Upper lobe of left lung (tissue), 6 donors: ENCODE measurements at regions not wholly inside any gene's neighbourhood (a gene's known extent, or its start where the extent isn't known, plus 50 kb on each side); places are given as distances from the start of the nearest gene placed in this dataset.
A peak's percentile ranks its signal among the peaks of the same experiment; 100 is the strongest.
"Not testable (repeated sequence)": the region's sequence is repeated elsewhere in the genome, so short reads cannot be mapped to it uniquely, and the experiment has no call there.

Experiments
- ATAC-seq, 2 donors: fragments of 200-7000 bp; cut with Tn5 transposase; one replicate each; pipeline ENCODE4 v1.9.1; 2022; ENCODE audit warnings: mild to moderate bottlenecking in 2 of 2, moderate library complexity in 2 of 2; ENCODE audit not compliant: low FRiP score in 2 of 2
- DNase-seq, 2 donors: peaks; one replicate each; pipeline ENCODE4 v3.0.0-alpha.2; 2019 to 2020
- H3K27ac ChIP-seq, 4 donors: fragments of 200-600 bp; sonication (generic); one replicate each; pipeline ENCODE4 v1.5.1; 2016 to 2019
- H3K27me3 ChIP-seq, 4 donors: fragments of 200-600 bp; sonication (generic); one replicate each; pipeline ENCODE4 v1.5.1; 2017 to 2019
- H3K36me3 ChIP-seq, 4 donors: fragments of 200-600 bp; sonication (generic); one replicate each; pipeline ENCODE4 v1.5.1; 2016 to 2019
- H3K4me1 ChIP-seq, 4 donors: fragments of 200-600 bp; sonication (generic); one replicate each; pipeline ENCODE4 v1.5.1; 2018 to 2019
- H3K4me3 ChIP-seq, 4 donors: fragments of 200-600 bp; sonication (generic); one replicate each; pipeline ENCODE4 v1.5.1; 2017 to 2019; ENCODE audit warnings: mild to moderate bottlenecking in 2 of 4, moderate library complexity in 1 of 4
- H3K9me3 ChIP-seq, 4 donors: fragments of 200-600 bp; sonication (generic); one replicate each; pipeline ENCODE4 v1.5.1; 2018 to 2019
- CTCF ChIP-seq, 6 experiments: fragments of 450-650 bp in 4 of 6; fragments of 200-600 bp in 2 of 6; sonication (generic) in 2 of 6; IDR thresholded peaks; one replicate each; pipeline ENCODE4 v1.5.1; 2016 to 2019; ENCODE audit warnings: antibody characterized with exemption in 6 of 6
- EP300 ChIP-seq, 4 donors: sonication (generic); formaldehyde crosslinking; IDR thresholded peaks; one replicate each; pipeline ENCODE4 v1.5.1; 2017; ENCODE audit warnings: antibody characterized with exemption in 4 of 4, control low read depth in 2 of 4
- POLR2A ChIP-seq, 4 donors: fragments of 450-650 bp; IDR thresholded peaks; one replicate each; pipeline ENCODE4 v1.5.1; 2016 to 2017; ENCODE audit warnings: antibody characterized with exemption in 4 of 4, mild to moderate bottlenecking in 2 of 4
- POLR2AphosphoS5 ChIP-seq, 2 donors: sonication (generic); formaldehyde crosslinking; IDR thresholded peaks; one replicate each; pipeline ENCODE4 v1.5.1; 2017; ENCODE audit warnings: antibody characterized with exemption in 2 of 2
- WGBS, 2 donors: methylation state at CpG; one replicate each; pipeline ENCODE4 v1.1.5; 2017 to 2018; 5-methylcytosine and 5-hydroxymethylcytosine counted together
- donor health status: DM: no; HTN: no; CAD: no; lungs with moderate emphysema.
- donor health status: DM: no; HTN: yes; CAD: no; lungs with severe emphysema.

GRCh38 chr11:122199661-122200060, 83.6 kb upstream of the BLID start:
- Histone ChIP-seq H3K36me3 (no peaks in the 10 kb centered on the region), H3K9me3 (no peaks in the 10 kb centered on the region), H3K27ac (no peak overlapping the region), H3K4me1 (peaks cover 0 to 12% (median 7%) of the 10 kb centered on the region in 4 donors), H3K4me3 (no peak overlapping the region), H3K27me3 (no peaks in the 10 kb centered on the region)
- TF ChIP-seq POLR2AphosphoS5 (IDR thresholded peaks at IDR 0.05), result no peak
- TF ChIP-seq EP300 (IDR thresholded peaks at IDR 0.05), result no peak
- TF ChIP-seq POLR2A (IDR thresholded peaks at IDR 0.05), result no peak
- TF ChIP-seq CTCF (IDR thresholded peaks at IDR 0.05), result no peak
- 70 to 77% methylated on average over 3 of the region's 3 CpGs for WGBS, 2 donors
- ATAC-seq (no peak), DNase-seq (no peak)

GRCh38 chr11:122198291-122198983, 82.4 kb upstream of the BLID start:
- DNase-seq, result no peak
- H3K27me3 ChIP-seq, result no peaks in the 10 kb centered on the region
- no peak for ATAC-seq
- H3K4me1 ChIP-seq, result peaks cover 0 to 12% (median 7%) of the 10 kb centered on the region in 4 donors
- 88 to 90% methylated on average over 7 of the region's 7 CpGs for WGBS, 2 donors
- H3K27ac ChIP-seq, result no peak overlapping the region
- TF ChIP-seq EP300 (IDR thresholded peaks at IDR 0.05), result no peak
- no peak for TF ChIP-seq POLR2A (IDR thresholded peaks at IDR 0.05)
- H3K36me3 ChIP-seq, result no peaks in the 10 kb centered on the region
- no peak overlapping the region for H3K4me3 ChIP-seq
- H3K9me3 ChIP-seq, result no peaks in the 10 kb centered on the region

GRCh38 chr11:122197066-122197987, 81.3 kb upstream of the BLID start:
- TF ChIP-seq POLR2AphosphoS5 (IDR thresholded peaks at IDR 0.05), result peak in 1 of 2 donors; percentile 13
- TF ChIP-seq EP300 (IDR thresholded peaks at IDR 0.05), result no peak
- no peak for TF ChIP-seq POLR2A (IDR thresholded peaks at IDR 0.05)
- no peak for TF ChIP-seq CTCF (IDR thresholded peaks at IDR 0.05)
- 81 to 85% methylated on average over 11 of the region's 11 CpGs for WGBS, 2 donors
- H3K4me1 ChIP-seq, result peaks cover 0 to 2% (median under 1%) of the 10 kb centered on the region in 4 donors

GRCh38 chr11:122195790-122196189, 79.8 kb upstream of the BLID start:
- DNase-seq, result no peak
- H3K36me3 ChIP-seq, result no peaks in the 10 kb centered on the region
- no peak overlapping the region for H3K27ac ChIP-seq
- ATAC-seq, result no peak
- TF ChIP-seq POLR2A (IDR thresholded peaks at IDR 0.05) (no peak), CTCF (IDR thresholded peaks at IDR 0.05) (no peak), POLR2AphosphoS5 (IDR thresholded peaks at IDR 0.05) (no peak)
- H3K9me3 ChIP-seq, result no peaks in the 10 kb centered on the region
- 94 to 100% methylated on average over 3 of the region's 3 CpGs for WGBS, 2 donors
- no peaks in the 10 kb centered on the region for H3K27me3 ChIP-seq
- H3K4me3 ChIP-seq, result no peak overlapping the region
- no peaks in the 10 kb centered on the region for H3K4me1 ChIP-seq

More at GRCh38 chr11:122197066-122197987, 81.3 kb upstream of the BLID start:
- H3K27ac ChIP-seq, result no peak overlapping the region
- H3K27me3 ChIP-seq, result no peaks in the 10 kb centered on the region
- ATAC-seq, result peak in 1 of 2 donors; percentile 89
- no peak for DNase-seq
- no peaks in the 10 kb centered on the region for H3K36me3 ChIP-seq
- H3K9me3 ChIP-seq, result no peaks in the 10 kb centered on the region
- no peak overlapping the region for H3K4me3 ChIP-seq

GRCh38 chr11:122193881-122194480, 78.0 kb upstream of the BLID start:
- not testable (repeated sequence) for H3K27me3 ChIP-seq, H3K36me3 ChIP-seq, H3K27ac ChIP-seq, H3K4me1 ChIP-seq, DNase-seq, H3K9me3 ChIP-seq, H3K4me3 ChIP-seq, ATAC-seq
- WGBS, 2 donors, result 86 to 88% methylated on average over 5 of the region's 5 CpGs
